ENCODE measurements at regions not wholly inside any gene's neighbourhood (a gene's known extent, or its start where the extent isn't known, plus 50 kb on each side); places are given as distances from the start of the nearest gene placed in this dataset.

DNA sequence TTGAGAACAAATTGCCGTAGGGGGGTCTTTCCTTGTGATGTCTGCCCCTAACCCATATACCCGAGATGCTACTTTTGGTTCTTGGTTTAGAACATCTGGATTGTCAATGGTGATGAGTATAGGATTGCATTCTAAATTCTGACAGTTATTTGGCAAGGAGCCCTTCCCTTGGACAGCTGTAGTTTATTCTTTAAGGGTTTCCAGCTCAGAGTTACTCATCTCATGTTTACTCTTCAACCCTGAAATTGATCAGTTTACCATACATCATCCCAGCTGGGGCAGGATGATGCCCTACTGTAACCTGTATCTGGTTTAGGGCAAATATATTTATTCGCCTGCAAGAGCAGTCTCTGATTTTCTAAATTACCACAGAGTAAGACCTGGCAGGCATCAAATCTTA, 85.7 kb upstream of the XCR1 start:
- no peak for DNase-seq

DNA sequence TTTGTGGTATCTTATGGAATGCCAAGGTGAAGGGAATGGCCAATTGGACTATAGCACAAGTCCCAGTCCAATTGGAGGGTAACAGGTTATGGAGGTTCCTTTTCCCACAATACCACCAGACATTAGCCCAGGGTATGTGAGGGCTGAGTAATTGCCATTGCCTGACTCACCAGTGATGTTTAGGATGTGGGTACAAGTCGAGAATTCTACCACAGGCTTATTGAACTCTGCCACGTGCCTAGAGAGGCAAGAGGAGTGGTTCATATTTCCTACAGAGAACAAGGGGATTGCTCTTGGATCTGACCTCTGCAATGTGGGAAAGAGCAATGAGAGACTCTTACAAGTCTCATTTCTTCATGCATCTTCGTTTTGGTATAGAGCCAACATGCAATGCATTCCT, 85.0 kb upstream of the XCR1 start:
- no peak for DNase-seq

DNA sequence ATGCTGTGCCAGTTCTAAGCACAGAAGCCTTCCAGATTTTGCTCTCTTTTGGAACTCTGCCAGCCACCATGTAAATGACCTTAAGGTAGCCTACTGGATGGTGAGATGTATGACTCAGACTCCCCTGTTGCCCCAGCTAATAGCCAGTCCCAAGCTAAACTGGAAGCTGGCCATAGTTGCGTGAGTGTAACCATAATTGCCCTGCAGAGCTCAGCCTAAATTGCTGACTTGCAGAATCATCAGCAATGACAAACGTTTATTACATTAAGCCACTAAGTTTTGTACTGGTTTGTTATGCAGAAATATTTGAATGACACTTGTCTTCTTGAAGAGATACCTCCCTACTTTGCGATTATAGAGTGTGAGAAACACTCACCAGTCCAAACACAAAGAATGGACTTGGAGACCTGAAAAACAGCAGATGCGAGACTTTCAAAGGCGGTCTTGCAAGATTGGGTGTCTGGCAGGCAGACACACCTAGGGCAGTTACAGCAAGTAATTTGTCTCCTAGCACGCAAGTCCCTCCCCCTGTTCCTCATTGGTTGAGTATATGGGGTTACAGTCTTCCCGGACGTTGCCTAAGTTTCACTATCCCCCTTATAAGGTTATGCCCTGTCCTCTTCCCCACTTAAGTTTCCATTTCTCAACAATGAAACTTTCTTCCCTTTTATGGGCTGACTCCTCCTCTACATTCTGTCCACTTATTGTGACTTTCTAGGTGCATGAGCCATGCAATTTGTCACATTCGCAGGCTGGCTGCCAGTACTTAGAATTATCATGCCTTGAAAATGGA, 83.6 kb upstream of the XCR1 start:
- DNase-seq = no peak

DNA sequence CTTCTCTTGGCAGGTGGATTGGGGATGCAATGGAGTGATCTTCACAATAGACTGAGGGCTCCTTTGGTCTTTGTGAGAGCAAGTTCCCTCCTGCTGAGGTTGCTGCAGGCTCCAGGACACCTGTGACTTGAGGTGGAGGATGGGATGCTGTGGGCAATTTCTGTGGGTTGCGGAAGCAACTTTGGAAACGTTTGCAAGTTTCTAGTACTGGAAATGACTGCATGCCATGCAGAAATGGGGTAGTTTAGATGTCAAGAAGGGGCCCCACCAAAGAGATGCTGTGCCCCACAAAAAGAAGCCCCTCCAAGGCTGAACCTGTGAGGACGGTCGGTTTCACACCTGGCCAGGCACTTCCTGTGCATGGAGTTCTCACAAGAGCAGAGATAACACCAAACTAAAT, 80.4 kb upstream of the XCR1 start:
- DNase-seq = peak; percentile 32

DNA sequence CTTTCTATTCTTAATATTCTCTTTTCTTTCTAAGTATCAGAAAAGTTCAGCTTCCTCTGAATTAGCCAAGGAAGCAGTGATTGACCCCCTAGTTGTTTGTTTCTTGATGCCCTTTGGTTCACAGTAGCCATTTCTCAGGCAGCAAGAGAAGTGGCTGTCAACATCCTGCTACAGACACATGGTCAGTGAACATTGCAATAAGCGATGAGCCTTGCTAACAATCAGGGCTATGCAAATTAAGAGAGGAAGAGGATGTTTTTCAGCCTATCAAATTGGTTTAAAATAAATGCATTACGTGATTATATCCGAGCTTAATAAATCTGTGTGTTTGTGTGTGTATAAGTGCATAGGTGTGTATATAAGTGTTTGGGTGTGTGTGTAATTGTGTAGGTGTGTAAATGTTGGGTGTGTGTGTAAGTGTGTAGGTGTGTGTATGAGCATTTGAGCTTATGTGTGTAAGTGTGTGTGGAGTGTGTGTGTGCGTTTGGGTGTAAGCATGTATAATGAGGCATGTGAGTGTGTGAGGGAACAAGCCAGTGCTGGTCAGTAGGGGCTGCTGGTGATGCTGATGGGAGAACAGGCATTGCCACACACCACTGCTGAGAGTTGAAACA, 78.1 kb upstream of the XCR1 start:
- DNase-seq = no peak

DNA sequence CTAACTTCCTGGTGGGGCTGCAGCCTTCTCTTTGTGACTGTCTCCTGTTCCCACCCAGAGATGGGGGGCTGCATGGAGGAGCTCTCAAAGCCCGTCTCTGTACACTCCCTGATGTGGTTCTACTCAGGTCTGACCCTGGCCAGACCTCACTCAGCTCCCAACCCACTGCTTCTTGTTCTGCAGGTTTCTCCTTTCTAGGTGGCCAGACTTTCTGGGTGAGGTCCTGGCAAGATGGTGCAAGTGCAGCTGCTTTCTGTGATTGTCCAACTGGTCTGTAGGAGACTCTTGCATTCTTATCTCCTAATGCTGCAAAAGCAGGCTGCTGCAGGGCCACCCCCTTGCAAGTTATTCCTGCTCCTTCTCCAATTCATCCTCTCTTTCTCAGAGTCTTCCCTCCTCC, 77.4 kb upstream of the XCR1 start:
- DNase-seq = no peak

DNA sequence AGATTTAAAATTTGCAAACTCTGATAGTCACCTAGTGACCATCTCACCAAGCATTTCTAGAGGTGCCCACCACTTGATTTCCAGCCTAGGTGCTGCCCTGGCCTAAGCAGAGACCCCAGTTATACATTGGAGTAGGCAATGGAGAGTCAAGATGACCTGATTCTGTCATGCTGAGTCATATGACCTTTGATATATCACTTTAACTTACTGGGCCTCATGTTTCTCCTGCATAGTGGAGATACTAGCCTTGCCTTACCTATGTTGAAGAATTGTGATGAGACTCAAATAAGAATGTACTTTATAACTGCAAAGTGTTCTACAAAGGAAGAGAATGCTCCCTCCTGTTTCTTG, 75.5 kb upstream of the XCR1 start:
- no peak for DNase-seq

DNA sequence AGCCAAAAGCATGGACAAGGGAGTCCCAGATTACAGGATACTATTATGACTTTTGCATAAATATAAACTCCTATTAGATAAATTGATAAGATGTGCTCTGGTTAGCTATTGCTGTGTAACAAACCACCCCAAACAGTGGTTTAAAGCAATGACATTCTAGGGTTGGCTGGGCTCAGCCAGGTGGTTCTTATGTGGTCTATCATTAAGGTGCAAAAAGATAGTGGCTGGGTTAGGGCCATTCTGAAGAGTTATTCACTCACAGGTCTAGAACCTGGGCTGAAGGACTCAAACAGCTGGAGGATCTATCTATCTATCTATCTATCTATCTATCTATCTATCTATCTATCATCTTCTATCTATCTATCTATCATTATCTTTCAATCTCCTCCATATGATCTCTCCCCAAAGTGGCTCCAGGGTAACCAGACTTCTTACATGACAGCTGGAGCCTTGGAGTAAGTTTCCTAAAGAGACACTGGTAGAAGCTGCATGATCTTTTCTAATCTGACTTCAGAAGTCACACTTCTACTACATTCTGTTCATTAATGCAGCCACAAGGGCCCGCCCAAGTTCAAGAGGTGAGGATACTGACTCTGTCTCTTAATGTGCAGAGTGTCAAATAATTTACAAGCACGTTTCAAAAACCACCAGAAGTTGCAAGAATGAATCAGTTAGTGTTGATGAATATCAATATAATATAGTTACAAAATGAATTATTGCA, 74.9 kb upstream of the XCR1 start:
- no peak for DNase-seq

DNA sequence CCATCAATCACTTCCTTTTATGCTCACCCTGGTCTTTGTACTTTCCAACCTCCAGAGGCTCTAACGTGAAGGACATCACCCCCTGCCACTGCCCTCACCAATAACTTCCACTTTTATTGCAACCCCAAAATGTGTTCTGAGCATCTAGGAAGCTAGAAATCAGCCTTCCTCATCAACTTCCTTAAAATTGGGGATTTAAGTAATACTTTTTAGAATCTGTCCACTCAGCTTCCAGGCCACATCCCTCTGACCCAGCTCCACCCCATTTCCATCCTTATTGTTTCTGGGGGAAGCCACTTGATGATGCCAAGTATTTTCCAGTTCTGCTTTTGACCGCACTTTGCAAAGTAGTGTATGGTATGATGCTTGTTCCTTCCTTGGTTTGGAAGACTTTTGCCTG, 73.5 kb upstream of the XCR1 start:
- DNase-seq = no peak

DNA sequence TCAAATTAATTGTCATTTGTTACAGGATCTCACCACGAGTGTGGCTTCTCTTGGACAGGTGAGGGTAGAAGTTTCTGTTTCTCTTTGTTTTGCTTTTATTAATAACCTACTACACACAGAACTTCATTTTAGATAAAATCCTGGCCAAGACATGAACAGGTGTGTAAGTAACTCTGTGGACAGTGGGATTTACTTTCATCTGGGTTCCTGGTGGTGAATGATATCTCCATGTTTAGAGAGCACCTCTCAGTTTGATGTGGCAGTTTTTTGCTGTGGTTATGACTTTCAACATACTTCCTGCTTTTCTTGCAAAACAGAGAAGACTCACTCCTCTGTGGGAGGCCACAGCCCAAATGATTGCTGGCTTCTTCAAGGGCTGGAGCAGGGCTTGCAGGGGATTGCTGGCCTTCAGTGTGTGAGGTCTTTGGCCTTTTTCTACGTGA, 71.1 kb upstream of the XCR1 start:
- DNase-seq = peak; percentile 65

DNA sequence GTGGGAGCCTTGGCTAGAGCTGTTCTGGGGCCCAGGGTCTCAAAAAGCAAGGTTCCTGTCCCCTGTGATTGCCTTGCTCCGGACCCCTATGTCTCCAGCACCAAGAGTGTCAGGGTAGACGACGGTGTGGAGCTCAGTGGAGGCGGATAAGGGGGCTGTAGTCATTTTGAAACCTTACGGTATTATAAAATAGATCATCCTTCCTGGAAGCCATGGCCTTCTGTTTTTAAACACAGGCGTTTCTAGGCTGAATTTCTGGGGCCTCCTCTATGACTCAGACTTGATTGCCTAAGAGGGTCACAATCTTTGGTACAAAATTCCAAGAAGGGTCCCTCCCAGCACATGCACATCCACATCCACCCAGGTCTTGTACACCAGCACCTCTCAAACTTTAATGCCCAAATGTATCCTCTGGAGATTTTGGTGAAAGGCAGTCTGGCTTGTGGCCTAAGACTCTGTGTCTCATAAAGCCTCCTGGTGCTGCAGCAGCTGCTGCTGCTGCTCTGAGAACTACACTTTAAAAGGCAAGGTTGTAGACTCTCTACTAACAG, 70.5 kb upstream of the XCR1 start:
- peak; percentile 63 for DNase-seq

DNA sequence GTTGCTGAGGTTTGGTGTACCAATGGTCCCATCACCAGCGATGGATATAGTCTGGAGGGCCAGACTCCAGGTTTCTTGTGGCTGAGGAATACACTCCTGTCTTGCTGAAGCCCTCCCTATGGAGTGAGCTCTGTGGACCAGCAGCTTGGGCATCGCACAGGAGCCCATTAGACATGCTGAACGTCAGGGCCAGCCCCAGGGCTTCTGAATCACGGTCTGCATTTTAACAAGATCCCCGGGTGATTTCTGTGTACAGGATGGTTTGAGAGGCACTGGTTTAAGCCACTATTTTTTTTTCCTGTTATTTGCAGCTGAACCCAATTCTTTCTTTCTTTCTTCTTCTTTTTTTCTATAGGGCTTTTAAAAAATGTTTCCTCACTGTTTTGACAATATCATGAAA, 69.5 kb upstream of the XCR1 start:
- no peak for DNase-seq

DNA sequence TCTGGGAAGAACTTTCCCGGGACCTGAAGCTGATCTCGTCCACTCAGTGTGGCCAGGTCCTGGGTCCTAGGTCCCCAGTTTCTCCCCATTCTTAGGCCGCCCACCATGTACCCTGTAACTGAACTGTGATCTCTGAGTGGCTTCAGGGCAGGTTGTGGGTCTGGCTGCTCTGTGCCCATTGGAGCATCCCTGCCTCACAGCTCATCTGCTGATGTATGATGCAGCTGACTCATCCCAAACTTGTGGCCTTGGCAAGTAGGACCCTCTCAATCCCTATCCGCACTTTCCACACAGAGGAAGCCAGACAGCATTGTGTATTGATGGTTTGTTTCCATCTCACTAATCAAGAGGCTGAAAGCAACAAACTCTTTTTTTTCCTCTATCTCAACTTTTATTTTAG, 69.1 kb upstream of the XCR1 start:
- DNase-seq = no peak

DNA sequence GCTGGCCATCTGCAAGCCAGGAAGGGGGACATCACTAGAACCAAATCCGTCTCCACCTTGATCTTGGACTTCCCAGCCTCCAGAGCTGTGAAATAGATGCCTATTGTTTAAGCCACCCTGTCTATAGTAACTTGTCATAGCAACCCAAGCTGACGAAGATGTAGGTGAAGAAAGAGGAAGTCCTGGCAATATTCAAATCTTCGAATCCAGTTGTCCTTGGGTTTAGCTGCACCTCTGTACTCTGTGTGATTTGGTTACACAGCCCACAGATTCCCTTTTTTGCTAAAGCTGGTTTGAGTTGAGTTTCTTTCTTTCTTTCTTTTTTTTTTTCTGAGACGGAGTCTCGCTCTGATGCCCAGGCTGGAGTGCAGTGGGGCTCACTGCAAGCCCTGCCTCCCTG, 68.0 kb upstream of the XCR1 start:
- DNase-seq = no peak

DNA sequence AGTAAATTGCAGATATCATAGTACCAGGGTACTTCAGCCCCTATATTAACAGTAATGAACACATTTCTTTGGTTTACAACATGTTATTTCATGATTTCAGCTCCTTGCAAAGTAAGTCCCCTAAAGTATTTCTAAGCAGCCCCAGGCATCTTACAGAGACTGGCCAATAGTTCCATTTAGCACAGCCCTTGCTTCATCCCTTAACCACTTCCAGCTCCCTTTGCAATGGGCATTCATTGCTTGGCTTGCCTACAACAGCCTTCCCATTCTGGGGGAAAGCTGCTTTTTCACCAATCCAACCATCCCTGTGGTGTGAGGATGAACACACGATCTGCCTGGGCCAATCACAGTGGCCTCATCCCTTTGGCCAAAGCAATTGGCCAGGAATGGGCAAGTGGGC, 67.2 kb upstream of the XCR1 start:
- DNase-seq = no peak

DNA sequence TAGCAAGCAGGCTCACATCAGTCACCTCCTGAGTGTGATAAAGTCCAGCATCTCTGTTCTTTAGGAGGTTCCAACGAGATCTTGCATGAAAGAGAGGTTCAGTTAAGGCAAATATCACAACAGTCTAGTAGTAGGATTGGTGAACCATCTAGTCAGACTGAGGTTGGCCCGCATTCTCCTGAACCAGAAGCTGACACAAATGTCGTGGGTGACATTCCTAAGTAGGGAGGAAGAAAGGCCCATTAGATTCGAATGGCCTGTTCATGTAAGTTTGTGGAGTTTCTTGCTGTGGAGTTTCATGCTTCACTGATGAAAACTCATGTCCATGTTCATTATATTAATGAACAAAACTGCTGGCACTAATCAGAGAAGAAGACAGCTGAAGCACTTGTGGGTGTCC, 66.7 kb upstream of the XCR1 start:
- no peak for DNase-seq

DNA sequence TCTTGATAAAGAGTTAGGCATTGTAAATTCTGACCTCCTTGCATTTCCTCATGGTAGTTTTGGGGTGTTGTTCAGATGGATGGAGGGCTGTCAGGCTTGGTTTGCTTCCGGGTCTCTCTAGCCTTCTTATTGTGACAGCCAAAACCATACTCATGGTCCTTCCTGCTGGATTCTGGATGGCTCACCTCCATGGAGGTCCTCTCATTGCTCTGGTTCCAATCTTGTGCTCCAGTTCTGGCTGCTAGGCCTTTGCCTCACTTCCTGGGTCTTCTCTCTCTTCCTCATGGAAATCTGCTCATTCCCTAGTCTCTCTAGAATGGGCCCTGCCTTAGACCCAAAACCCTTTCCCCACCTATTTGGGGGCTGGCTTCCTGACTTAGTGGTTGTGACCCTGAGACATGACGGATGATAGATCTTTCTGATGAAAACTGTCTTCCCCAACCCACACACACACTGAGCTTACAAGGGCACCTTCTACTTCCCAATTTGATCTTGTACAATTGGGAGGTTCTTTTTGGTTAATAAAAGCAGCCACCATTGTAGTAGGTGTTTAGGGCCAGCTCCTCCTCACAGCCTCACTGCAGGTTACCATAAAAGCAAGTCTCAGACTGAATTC, 66.2 kb upstream of the XCR1 start:
- no peak for DNase-seq

DNA sequence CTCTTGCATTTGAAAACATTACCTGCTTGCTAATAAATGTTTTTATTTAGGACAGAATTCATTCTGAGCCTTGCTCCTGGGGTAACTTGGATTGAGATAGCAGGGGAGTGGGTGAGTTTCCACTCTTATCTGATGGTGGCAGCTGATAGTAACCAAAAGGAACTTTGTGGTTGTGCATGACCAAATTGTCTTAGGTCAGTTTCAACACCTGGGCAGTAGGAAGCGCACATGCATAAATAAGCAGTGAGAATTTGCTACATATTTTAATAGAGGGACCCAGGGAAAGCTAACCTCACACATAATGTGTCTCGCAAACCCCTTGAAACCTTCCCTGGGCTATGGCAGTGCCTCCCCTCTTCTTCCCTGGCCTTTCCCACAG, 65.4 kb upstream of the XCR1 start:
- no peak for DNase-seq

DNA sequence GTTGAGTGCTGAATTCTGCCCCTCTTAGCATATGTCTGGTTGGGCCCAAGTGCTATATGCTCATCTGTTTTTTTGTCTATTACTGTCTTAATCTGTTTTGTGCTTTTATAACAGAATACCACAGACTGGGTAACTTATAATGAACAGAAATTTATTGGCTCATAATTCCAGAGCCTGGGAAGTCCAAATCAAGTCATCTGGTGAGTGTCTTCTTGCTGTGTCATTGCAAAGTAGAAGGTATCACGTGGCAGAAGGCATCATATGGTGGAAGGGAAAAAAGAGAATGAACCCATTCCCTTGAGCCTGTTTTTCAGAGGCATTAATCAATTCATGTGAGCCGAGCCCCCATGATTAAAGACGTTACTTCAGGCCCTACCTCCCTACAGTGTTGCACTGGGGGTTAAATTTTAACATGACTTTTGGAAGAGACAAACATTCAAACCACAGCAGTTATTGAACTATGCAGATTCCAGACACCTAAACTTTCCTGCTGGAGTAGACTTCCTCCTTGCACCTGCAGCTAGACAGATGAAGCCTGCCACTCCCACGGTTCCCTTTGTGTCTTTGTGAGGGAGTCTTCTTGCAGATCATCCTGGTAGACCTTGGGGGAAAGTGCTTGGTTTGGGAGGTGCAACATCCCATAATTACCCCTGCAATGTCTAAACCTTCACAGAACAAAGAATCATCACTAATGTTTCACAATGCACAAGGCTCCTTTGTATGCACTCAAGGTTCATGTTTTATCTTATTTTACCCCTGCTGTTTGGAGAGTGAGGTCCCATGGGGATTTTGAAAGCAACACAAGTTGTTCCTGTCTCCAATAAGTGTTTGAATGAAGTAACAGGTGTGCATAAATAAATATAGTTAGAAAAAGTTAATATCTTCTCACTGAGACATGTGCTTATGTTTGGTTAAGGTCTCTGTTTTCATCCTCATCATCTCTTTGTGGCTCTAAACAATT, 64.7 kb upstream of the XCR1 start:
- DNase-seq = no peak

DNA sequence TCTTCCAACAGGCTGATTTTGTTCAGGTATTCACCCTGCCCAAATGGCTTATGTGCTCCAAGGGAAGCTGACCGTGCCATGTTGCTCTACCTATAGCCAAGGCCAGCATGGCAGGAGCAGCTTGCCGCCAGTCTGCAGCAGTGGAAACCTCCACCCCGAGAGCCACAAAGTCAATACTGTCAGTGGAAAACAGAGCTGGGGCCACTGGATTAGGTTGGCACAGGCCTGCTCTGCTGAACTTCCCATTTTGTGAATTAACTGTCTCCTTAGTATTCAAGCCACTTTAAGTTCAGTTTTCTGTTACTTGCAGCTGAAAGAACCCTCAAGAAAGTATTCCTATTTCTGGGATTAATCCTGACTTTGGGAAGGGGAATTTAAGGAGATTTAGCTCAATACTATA, 63.8 kb upstream of the XCR1 start:
- DNase-seq = no peak

DNA sequence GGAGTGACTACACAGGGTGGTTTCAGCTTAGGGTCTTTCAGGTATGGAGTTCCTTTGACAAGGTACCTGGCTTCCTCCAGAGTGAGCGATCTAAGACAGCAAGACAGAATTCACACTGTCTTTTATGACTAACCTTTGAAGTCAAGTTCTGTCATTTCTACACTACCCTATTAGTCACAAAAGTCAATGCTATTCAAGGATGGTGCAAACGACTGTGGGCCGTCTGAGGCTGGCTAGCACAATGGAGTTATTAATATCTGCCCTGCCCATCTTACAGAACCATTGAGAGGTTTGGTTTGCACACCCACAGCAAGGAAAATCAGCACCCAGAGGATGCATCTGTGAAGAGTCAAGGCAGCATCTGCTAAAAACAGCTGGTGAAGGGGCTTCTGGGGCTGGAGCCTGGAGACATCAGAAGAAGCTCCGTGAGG, 62.9 kb upstream of the XCR1 start:
- DNase-seq = no peak

DNA sequence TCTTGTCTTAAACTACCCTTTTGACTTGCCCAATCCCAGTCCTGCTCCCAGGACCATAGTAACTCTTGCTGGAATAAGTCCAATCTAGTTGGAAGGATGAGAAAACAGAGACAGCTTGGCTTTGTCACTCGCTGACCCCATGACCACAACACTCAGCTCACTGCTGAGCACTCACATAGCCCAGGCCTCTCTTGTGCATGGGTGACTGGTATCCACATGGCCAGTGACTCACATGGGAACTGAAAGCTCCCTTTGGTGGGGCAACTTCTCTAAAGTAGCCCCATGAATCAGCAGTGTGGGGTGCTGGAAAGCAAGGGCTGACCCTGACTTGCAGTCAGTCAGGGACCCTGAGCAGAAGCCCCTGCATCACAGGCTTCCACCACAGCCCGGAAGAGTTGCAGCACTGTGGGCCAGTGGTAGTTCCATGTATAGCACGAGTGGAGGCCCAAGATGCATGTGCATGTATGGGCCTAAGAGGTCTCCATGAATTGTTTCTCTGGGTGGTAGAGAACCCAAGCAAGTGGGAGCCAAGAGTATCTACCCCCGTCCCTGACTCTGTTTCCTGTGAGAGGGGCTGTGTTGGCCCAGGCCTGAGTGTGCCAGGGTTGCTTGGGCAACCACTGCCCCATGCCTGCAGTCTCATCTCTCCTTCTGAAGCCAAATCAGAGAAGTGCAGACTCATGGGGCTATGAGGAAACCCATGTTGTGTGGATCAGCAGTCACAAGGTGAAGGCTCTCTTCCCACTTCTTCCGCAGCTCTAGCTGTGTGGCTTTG, 62.1 kb upstream of the XCR1 start:
- DNase-seq = peak; percentile 63
